ENCODE measurements at regions not wholly inside any gene's neighbourhood (a gene's known extent, or its start where the extent isn't known, plus 50 kb on each side); places are given as distances from the start of the nearest gene placed in this dataset.

- DNase-seq (ENCODE audit: low spot score), result no peak
These were observed 478.2 kb upstream of the CCL2 start for GRCh38 chr17:33776903-33777302.

GRCh38 chr17:33777674-33778073 lies 477.4 kb upstream of the CCL2 start:
- no peak for DNase-seq (ENCODE audit: low spot score)

DNA sequence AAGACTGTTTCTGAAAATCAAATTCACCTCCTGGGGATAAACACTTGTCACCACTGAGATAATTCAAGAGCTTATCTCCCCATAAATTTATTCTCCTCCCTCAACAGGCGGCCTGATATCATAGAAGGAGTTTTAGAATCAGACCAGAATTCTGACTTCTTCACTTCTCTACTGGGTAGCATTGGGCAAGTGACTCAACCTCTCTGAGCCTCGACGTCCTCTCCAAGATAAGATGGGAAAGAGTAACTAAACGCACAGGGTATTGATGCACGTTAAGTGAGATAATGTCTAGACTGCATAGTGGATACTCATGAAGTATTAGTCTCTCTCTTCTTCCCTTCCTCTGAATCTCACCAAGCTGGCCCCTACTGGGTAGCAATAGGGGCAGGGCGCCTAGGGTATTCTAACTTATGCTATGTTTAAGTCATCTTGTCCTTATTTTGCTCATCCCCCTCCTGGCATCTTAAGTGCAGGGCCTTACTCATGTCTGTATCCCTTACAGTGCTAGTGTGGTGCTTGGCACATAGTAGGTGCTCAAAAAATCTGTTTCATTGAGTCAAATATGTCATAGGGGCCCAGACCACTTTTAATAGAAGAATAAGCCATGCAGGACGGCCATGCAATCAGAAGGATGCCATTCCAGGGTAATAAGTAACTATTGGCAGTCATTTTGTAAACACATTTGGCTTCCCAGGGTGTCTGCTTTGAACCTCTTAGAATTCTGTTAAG lies 476.4 kb upstream of the CCL2 start:
- DNase-seq (ENCODE audit: low spot score), result no peak

DNA sequence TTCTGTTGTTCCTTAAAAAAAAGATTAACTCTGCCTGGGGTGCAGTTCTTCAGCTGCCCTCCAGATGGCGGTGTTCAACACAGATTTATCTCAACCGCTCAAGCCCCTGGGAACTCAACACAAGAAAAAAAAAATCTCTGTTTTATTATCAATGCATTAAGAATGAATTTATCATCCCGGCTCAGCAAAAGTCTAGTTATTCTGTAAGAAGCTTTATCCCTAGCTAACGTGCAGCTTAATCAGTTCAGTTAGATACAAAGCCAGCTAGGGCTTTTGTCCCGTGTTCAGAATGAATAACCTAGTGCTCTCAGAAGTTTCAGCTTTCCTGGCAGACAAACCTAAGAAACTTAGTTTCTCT lies 475.9 kb upstream of the CCL2 start:
- peak; percentile 57 for DNase-seq (ENCODE audit: low spot score)

DNA sequence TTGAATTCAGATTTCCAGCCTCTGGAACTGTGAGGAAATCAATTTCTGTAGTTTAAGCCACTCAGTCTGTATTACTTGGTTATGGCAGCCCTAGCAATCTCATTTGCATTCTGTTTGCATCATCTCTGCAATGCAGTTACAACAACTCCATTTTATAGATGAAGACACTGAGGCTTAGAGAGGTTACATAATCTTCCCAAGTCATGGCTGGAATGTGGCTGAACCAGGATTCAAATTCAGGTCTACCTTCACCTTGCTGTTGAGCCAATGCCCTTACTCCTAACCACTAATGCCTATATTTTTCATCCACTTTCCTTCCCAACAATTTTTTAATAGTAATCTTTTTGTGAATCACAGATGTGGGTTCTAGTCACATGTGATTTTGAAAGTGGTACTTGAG lies 469.8 kb upstream of the CCL2 start:
- no peak for DNase-seq (ENCODE audit: low spot score)

DNA sequence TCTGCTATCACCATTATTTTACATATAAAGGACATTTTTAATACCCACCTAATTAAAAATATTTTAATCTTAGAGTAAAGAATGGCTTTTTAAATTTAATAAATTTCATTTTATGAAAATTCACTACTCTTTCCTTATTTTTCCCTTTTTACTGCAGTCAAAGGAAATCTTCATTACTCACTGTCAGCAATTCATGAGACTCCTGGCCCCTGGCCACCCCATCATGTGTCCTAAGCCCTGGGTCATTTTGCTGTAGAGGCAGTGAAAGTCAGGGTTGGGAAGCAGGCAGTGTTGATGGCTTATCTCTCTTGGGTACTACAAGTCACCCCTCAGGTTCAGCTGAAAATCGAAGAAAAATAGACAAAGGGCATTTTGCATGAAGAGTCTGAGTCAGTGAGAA lies 468.6 kb upstream of the CCL2 start:
- DNase-seq (ENCODE audit: low spot score), result no peak

GRCh38 chr17:33789658-33790057 lies 465.4 kb upstream of the CCL2 start:
- no peak for DNase-seq (ENCODE audit: low spot score)

DNA sequence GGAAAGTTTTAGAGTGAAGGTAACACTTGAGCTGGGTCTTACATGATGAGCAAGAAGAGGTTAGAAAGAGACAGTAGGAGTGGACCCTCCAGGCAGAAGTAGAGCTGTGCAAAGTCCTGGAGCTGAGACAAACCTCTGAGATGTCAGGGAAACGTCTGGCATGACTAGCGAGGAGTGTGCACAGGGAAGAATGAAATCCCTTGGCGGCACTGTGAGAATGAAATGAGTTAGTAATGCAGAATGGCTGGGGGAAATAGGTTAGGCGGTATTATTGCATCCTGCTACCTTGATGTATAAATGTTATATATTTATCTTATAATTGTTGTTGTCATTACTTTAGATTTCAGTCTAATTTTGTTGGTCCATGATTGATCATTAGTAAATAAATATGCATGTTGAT lies 457.9 kb upstream of the CCL2 start:
- no peak for DNase-seq (ENCODE audit: low spot score)

DNA sequence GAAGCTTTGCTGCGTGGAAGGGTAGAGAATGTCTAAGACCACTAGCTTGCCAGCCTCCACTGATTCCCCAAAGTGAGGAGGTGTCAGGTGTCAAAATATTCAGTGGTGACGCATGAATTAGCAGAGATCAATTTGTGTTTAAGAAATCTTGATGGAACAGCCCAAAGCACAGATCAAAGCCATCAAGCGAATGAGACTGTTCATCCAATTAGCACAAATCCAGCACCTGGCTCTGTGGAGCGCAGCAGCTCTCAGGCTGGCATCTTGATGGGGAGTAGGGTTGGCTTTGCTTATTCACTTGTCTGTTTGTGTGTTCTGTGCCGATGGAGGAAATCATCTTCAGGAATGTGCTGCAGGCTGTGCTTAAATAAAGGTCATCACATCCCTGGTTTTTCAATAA lies 456.8 kb upstream of the CCL2 start:
- no peak for DNase-seq (ENCODE audit: low spot score)

- no peak for DNase-seq (ENCODE audit: low spot score)
These were observed 452.5 kb upstream of the CCL2 start for GRCh38 chr17:33802349-33803198.

DNA sequence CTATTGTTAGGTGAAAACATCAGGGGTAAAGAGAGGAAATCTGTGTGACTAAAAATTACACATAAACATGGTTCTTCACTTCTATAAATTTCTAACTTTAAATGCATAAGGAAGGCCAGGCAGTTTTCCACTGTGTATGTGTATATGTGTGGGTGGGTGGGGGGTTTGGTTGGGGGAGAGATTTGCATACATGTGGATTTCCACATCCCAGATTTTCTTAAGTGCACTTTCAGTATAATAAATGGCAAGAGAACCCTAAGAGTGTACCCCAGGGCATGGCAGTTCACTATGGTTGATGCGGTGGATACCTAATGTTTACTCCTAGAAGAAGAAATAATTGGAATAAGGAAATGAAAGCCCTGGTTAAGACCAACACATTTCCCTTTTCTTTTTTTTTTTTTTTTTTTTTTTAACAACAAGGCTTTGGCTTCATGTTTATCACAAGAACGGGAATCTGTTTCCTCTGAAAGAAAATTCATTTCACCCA lies 451.8 kb upstream of the CCL2 start:
- DNase-seq (ENCODE audit: low spot score), result no peak

GRCh38 chr17:33803686-33804085 lies 451.4 kb upstream of the CCL2 start:
- DNase-seq (ENCODE audit: low spot score), result no peak

- no peak for DNase-seq (ENCODE audit: low spot score)
These were observed 450.7 kb upstream of the CCL2 start for GRCh38 chr17:33804401-33804800.

DNA sequence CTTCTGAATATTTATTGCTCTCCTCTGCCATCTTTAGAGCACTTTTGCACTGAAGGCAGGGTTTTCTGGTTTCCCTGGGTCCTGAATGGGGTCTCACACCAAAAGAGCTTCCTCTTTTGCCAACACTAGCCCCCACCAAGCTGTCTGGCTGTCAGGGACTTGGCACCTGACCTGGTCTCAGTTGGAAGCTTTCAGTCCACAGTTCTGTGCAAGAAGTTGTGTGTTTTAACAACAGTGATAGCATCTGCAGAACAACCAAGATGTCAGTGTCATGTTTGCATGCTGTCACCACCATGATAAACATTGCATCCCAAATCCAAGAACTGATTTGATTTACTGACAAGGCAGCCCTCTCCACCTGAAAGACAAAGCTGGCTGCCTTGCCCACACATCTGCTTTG lies 448.5 kb upstream of the CCL2 start:
- DNase-seq (ENCODE audit: low spot score), result no peak

DNA sequence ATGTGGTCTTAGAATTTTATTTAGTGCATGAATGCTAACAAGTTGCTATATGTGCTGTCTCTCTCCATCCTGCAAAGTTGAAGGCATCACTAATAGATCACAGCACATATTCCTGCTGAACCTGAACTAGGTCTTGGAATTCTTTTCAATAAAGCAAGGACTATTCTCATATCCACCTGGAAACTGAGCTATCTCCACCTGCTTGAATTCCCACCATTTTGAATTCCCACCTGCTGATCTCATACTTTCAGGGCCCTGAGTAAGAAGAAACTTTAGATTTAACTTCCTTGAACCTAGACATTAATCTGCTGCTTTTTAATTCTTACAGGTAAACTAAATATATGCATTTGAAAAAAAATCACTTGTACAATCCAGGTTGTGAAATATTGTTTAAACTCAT lies 445.3 kb upstream of the CCL2 start:
- DNase-seq (ENCODE audit: low spot score), result no peak

DNA sequence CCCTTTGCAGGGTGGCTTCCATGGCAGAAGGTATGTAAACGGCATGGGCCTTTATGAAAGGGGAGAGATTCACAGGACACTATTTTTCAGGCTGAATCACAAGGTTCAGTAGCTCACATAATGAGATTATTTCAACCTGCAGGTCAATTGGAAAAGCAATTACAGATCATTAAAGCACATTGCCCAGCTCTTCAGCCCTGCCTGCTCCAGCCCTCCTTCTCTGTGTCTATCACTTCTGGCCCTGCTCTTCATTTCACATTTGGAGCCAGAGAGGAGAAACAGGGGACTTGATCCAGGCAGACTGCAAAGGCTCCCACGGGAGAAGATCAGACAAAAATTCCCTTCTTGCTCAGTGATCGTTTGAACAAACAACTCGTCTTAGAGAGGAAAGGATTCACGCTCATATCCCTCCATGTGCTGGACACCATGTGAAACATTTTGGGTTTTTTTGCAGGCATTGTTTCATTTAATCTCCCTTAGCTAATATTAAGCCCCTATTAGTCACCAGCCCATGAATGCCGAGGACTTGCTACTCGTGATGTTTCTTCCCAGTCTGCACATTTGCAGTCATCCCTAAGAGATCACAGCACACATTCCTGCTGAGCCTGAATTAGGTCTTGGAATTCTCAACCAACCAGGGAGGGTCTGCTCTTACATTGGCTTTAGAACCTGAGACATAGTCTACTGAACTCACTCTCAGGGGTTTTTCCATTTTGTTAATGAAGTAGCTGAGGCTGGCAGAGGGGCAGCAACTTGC lies 443.9 kb upstream of the CCL2 start:
- DNase-seq (ENCODE audit: low spot score), result no peak

GRCh38 chr17:33811984-33812577 lies 443.0 kb upstream of the CCL2 start:
- DNase-seq (ENCODE audit: low spot score), result no peak

- no peak for DNase-seq (ENCODE audit: low spot score)
These were observed 440.2 kb upstream of the CCL2 start for GRCh38 chr17:33814852-33815251.

GRCh38 chr17:33816036-33816435 lies 439.0 kb upstream of the CCL2 start:
- no peak for DNase-seq (ENCODE audit: low spot score)

DNA sequence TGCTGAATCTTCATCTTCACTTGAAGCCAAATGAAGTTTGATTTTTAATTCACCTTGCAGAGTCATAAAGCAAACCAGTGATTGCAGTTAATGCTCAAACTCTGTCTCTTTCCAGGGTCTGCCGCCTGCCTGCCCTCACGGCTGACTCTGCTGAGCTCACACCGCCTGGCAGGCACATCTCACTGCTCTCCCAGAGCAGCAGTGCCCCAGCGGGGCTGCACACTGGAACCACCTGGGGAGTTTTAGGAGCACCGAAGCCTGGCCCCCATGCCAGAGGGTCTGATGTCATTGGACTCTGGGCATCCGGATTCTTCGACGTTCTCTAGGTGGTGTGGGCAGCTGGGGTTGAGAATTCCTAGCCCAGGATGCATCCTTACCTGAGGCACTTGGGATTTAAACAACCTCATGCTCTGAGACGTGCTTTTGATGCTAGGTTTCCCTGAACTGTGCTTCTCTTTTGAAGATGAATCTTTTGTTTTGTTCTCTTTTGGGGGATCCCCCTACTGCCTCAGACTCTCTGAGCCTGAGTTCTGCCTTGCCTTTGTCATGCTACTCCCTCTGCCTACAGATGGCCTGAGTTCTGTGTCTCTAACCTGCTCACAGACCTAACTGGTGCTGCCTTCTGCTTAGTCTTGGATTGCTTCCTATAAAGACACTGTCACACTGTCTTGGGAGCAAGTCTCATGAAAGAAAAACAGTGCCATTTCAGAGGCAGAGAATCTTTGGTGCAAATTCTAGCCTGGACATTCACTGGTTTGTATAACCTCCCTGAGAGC lies 438.1 kb upstream of the CCL2 start:
- no peak for DNase-seq (ENCODE audit: low spot score)

DNA sequence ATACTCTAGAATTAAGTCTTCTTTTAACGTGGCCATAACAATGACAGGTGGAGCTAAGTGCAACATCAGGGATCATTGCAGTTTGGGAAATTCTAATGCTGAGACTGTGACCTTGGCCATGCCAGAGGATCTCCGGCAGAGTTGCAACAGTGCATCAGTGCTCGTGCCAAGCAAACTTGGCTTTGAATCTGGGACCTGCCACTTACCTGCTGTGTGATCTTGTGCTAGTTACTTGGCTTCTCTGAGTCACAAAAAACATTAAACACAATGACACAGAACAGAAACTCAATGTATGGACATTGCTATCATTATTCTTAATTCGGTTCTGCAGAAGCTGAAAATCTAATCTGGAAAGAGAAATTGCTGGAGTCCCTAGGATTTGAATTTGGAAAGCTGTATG lies 435.5 kb upstream of the CCL2 start:
- no peak for DNase-seq (ENCODE audit: low spot score)

All from mucosa of gallbladder (tissue), 1 donor.